ENCODE measurements at regions not wholly inside any gene's neighbourhood (a gene's known extent, or its start where the extent isn't known, plus 50 kb on each side); places are given as distances from the start of the nearest gene placed in this dataset.
A peak's percentile ranks its signal among the peaks of the same experiment; 100 is the strongest.
"Not testable (repeated sequence)": the region's sequence is repeated elsewhere in the genome, so short reads cannot be mapped to it uniquely, and the experiment has no call there.

GRCh38 chr22:22374579-22374978 is 130.0 kb downstream of the VPREB1 start:
- DNase-seq, result no peak

DNA sequence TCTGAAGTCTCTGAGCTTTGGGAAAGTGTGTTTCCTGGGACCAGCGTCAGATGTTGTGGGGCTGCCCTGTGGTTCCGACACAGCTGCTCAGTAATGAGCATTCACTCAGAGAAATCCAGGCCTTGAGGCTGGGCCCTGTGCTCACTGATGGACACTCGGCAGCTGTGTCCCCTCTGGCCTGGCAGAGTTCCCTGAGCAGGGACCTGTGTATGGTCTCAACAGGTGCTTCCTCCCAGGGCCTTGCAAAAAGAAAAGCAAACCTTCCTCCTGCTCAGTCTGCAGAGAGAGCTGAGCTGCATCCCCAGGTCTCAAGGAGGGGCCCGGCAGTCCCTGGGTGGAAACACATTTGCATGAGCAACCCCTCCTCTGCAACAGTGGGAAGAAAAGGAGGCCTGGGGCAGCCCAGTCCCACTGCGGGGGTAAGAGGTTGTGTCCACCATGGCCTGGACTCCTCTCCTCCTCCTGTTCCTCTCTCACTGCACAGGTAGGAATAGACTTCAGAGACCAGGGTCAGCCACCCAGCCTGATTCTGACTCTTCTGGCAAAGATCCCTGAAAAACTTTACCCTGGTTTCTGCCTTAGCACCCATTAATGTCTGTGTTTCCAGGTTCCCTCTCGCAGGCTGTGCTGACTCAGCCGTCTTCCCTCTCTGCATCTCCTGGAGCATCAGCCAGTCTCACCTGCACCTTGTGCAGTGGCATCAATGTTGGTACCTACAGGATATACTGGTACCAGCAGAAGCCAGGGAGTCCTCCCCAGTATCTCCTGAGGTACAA is 131.2 kb downstream of the VPREB1 start:
- DNase-seq, result no peak

GRCh38 chr22:22376352-22376706 is 131.7 kb downstream of the VPREB1 start:
- no peak for DNase-seq

GRCh38 chr22:22376884-22377283 is 131.7 kb downstream of the ZNF280B start:
- not testable (repeated sequence) for DNase-seq

DNA sequence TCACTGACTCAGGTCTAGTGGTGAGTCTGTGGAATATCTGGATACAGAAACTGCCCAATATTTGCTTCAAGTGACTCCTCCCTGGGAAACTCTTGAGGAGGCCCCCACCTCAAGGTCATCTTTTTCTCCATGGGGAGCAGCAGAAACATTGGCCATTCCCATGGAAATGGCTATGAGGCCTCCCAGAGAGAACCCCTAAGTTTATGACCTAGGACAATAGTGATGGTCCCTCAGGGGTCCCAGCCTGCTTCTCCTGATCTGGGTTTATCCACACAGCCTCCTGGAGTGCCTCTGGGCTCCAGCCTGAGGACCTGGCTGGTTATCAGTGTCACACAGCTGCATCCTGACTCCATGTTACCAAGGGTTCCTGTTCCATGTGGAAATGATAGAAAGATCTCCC is 131.2 kb downstream of the ZNF280B start:
- no peak for DNase-seq

- DNase-seq, result no peak
These were observed 129.8 kb downstream of the ZNF280B start for GRCh38 chr22:22378446-22379415.

DNA sequence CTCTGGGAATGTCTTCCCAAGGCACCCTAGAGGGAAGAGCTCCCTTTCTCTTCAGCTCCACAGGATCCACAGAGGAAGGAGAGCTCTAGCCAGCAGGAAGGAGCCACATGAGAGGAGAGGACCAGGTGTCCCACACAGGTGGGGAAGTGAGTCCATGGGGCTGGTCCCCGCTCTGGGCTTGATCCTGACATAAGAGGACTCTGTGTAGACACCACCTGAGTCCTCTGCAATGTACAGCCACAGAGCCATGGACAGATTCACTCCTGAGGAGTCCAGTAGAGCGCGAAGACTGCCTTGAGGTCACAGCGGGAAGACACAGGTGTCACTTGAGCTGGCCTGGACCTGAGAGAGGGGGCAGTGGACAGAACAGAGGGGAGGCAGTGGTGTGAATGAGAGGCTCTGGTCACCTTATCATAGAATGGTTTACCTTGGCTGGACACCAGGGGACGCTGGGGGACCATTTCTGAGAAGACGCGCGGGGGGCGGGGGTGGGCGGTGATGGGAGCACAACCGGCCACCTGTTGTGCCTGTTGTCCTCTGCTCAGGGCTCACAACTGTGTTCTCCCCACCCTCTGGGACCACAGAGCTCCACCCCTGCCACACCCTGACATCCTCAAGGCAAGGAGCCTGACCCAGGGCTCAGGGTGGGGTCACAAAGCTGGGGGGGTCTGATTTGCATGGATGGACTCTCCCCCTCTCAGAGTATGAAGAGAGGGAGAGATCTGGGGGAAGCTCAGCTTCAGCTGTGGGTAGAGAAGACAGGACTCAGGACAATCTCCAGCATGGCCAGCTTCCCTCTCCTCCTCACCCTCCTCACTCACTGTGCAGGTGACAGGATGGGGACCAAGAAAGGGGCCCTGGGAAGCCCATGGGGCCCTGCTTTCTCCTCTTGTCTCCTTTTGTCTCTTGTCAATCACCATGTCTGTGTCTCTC is 128.2 kb downstream of the ZNF280B start:
- DNase-seq, result no peak

DNA sequence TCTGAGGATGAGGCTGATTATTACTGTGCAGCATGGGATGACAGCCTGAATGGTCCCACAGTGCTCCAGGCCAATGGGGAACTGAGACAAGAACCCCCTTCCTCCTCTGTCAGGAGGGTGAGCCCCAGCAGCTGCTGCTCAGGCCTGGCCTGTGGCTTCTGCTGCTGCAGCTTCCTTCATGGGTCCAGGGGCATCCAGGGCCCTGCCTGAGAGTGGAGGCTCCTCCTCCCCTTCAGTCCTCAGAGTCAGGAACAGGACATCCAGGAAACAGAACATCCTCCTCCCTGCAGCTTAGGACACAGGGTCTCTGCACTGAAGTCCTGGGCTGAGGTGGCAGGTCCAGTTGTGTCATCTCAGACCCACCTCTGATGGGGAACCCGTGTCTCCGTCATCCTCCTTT is 127.2 kb downstream of the ZNF280B start:
- DNase-seq, result not testable (repeated sequence)

DNA sequence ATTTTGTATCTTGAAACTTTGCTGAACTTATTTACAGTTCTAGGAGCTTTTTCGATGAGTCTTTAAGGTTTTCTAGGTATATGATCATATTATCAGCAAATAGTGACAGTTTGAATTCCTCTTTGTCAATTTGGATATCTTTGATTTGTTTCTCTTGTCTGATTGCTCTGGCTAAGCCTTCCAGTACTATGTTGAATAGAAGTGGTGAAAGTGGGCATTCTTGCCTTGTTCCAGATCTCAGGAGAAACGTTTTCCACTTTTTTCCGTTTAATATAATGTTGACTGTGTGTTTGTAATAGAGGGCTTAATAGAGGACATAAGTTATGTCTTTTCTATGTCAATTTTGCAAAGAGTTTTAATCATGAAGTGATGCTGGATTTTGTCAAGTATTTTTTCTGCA is 124.3 kb downstream of the ZNF280B start:
- DNase-seq, result no peak

DNA sequence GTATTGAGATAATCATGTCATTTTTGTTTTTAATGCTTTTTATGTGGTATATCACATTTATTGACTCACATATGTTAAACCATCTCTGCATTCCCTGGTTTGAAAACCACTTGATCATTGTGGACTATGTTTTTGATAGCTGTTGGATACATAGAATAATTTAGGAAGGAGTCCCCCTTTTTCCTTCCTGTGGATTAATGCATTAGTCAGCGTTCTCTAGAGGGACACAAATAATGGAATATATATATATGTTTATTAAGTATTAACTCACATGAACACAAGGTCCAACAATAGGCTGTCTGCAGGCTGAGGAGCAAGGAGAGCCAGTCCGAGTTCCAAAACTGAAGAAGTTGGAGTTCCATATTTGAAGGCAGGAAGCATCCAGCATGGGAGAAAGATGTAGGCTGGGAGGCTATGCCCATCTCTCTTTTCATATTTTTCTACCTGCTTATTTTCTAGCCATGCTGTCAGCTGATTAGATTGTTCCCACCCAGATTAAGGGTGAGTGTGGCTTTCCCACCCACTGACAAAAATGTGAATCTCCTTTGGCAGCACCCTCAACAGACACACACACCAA is 123.8 kb downstream of the ZNF280B start:
- DNase-seq, result no peak

GRCh38 chr22:22386602-22387385 is 121.7 kb downstream of the ZNF280B start:
- no peak for DNase-seq

GRCh38 chr22:22387386-22387736 is 121.2 kb downstream of the ZNF280B start:
- no peak for DNase-seq

DNA sequence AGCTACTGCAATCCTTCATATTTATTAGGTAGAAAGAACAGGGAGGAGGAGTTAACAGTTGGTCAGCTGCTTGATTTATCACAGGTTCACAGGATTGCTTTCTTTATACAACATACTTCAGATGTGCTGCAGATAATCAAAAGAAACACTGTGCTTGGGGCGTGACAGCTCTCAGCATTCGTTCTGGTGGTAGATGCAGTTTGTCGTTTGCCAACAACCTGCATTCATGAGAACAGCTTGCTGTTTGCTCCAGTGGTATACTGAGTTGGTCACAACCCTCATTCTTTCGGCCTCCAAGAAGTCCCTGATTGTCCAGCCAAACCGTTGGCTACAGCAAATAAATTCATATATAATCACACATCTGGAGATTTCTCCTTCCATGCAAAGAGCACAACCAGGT is 120.5 kb downstream of the ZNF280B start:
- DNase-seq, result no peak

DNA sequence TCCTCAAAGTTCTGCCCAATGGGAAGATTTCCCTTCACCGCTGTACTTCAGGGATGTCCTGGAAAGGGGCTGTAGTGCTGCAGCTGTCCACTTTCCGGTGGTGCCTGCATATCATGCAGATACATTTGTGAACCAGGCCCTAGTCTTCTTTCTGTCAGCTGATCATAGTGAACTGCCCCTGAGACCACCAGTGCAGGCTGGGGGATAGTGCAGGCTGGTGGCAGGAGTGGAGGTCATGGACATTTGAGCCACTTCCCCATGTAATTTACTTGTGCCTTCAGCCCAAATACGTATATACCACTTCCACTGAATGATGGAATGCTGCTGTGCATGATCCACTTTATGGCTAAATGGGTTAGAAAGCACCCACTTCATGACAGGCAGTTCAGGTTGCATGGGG is 120.0 kb downstream of the ZNF280B start:
- no peak for DNase-seq

GRCh38 chr22:22389467-22389866 is 119.1 kb downstream of the ZNF280B start:
- DNase-seq, result no peak

DNA sequence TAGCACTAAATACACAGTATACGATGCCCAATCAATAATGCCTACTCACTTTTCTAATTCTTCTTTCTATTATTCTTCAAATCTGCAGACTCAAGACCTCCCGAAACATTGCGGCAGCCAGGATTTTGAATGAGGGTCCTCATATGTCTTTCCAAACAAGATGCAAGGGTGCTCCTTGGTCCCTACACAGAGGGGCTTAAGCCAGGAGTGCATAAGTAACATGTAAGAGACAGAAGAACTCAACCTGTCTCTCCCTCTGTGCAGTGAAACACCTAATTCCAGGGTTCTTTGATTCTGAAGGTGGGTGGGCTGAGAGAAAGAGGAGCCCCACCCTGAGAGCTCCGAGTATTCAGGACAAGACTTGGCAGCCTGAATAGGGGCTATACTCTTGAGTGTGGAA is 117.6 kb downstream of the ZNF280B start:
- no peak for DNase-seq

- DNase-seq, result no peak
These were observed 117.0 kb downstream of the ZNF280B start for GRCh38 chr22:22391543-22391942.

DNA sequence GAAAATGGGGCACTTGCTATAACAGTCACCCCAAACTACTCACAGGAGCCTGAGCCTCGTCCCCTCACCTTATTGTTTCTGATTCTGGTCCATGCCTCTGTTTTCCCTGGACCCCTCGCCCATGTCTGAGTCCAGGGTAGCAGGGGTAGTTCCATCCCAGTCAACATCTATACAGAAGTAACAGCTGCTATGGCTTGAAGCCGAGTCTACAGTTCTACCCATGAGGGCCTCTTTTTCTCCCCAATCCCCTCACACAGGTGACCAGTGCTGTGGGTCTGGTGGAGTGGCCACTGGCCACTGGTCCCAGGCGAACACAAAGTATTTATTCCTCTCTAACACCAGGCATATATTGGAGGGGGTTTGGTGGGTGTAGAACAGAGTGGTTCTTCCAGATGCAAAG is 116.4 kb downstream of the ZNF280B start:
- no peak for DNase-seq

GRCh38 chr22:22394591-22394990 is 114.0 kb downstream of the ZNF280B start:
- DNase-seq, result no peak

DNA sequence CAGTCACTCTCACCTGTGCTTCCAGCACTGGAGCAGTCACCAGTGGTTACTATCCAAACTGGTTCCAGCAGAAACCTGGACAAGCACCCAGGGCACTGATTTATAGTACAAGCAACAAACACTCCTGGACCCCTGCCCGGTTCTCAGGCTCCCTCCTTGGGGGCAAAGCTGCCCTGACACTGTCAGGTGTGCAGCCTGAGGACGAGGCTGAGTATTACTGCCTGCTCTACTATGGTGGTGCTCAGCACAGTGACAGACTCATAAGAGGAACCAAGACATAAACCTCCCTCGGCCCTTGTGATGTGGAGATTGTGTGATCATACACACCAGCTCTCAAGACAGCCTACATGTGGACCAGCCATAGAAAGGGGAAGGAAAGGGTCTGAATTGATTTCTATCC is 113.3 kb downstream of the ZNF280B start:
- DNase-seq, result peak; percentile 37

GRCh38 chr22:22396741-22397291 is 111.7 kb downstream of the ZNF280B start:
- DNase-seq, result no peak
